GM19328 (cell line): ENCODE measurements at regions not wholly inside any gene's neighbourhood (a gene's known extent, or its start where the extent isn't known, plus 50 kb on each side); places are given as distances from the start of the nearest gene placed in this dataset.
"Not testable (repeated sequence)": the region's sequence is repeated elsewhere in the genome, so short reads cannot be mapped to it uniquely, and the experiment has no call there.

ENCODE experiments used
- ATAC-seq: cut with Tn5 transposase; IDR thresholded peaks from one replicate; pipeline ENCODE4 v1.9.1; 2021; ENCODE audit warnings: mild to moderate bottlenecking, moderate library complexity; ENCODE audit not compliant: unreplicated experiment

DNA sequence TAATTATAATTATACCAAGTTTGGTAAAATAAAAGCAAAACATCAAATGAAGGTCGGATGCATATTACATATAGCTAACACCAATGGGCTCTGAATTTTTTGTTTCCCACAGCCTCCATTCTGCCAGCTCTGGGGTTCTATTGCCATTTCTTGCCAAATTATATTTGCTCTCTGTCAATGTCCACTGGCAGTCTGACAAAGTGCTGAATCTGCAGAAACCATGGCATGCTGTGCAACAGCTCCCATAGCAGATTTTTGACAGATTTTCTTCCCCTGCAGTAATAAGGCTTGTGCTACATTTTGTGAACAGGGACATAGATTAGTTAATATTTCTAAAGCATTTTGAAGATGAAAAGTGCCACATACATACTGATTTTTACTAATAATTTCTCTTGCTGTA is 1102.1 kb downstream of the DIAPH3 start:
- ATAC-seq = no peak

DNA sequence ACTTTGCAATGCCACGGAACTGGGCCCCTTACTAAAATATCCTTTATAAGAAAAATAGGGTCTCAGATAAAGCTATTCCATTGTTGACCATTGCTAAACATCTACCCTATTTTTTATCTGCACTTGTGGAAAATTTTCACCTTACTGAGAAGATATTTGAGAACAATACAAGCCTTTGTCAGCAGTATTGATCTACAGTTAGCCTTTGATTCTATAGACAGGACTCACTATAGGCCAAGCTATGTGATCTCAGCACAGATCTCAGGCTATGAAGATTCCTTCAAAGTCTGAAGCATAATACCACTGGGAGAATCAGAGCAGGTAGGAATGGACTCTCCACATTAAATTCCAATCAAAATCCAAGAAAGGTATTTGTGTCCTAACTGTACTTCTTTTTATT is 1099.7 kb downstream of the DIAPH3 start:
- no peak for ATAC-seq

DNA sequence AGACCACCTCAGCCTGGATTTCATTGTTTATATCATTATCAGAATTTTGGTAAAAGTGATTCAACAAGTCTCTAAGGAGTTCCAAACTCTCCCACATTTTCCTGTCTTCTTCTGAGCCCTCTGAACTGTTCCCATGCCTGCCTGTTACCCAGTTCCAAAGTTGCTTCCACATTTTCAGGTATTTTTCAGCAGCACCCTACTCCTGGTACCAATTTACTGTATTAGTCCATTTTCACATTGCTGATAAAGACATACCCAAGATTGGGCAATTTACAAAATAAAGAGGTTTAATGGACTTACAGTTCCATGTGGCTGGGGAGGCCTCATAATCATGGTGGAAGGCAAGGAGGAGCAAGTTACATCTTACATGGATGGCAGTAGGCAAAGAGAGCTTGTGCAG is 1087.3 kb downstream of the DIAPH3 start:
- ATAC-seq = not testable (repeated sequence)

DNA sequence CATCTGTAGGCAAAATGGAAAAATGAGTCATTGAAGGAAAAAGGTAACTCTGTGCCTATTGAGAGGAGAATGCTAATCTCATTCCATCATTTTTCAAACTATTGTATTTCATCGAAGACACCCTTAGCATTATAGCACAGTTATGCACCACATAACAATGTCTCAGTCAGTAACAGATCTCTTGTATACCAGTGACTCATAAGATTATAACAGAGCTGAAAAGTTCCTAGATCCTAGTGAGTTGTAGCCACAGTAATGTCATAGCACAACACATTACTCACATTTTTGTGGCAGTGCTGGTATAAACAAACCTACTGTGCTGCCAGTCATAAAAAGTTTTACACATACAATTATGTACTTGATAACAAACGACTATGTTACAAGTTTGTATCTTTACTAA is 1077.6 kb downstream of the DIAPH3 start:
- no peak for ATAC-seq

DNA sequence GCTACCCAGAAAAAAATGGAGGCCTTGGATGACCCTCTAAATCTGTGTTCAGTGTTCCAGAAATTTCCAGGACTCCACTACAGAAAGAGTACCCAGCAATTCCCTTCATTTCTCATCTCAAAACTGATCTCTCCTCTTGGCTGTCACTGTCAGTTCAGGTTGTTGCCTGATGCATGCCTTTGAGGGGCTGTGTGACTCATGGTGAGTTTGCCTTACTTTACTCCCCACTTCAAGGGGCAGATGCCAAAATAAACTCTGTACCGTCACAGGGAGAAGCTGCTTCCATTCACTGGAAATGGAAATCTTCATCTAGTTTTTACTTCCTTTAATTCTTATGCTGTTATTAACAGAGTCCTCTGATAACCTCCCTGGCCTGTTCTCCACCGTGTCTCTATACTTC is 1075.0 kb downstream of the DIAPH3 start:
- no peak for ATAC-seq

DNA sequence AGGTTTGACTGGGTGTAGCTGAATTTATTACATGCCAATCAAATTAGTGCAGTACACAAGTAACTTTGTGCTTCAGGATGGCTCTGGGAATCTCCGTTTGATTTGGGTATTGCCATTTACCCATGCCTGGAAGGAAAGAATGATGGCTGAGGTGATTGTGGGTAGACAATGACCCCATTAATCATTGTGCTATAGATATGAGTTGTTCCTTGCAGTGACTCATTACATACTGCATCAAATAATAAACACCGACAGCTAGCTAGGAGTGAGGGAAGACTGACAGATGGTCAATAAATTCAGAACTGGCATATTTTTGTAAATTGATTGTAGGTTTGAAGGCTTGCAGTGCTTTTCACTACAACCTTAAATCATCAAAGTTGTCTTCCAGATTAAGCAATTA is 1069.5 kb downstream of the DIAPH3 start:
- ATAC-seq = no peak

DNA sequence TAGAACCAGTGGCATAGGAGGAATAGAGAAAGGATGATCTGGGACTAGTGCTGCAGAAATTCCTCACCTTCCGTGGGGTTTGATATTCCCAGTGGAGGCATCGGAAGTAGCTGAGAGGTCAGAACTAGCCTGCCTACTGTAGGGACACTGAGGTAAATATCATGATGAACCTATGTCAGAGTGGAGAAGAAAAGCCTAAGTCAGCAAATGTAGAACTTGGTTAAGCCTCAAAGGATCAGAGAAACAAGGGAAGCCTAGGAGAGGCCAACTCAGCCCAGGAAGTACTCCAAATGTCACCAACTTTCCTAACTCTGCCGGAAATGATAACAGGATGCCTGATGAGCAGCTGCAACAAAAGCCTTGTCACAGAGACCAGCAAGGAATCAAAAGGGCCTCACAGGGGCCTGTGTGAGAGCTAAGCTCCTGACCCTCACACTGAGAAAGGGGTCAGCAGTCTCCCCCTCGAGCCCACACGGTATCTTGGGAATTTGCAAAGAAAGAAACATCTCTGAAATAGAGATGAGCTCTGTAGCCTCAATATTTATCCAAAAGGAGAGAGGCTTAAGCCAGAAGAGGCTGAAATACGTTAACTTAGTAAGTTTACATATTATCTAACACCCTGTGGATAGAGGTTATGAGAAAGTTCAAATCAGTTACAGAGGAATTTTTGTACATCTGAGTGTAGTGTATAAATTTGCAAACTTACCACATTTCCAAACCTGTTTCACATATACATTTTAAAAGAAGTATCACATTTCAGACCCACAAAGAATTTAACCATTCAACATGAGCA is 1064.3 kb downstream of the DIAPH3 start:
- ATAC-seq = no peak

DNA sequence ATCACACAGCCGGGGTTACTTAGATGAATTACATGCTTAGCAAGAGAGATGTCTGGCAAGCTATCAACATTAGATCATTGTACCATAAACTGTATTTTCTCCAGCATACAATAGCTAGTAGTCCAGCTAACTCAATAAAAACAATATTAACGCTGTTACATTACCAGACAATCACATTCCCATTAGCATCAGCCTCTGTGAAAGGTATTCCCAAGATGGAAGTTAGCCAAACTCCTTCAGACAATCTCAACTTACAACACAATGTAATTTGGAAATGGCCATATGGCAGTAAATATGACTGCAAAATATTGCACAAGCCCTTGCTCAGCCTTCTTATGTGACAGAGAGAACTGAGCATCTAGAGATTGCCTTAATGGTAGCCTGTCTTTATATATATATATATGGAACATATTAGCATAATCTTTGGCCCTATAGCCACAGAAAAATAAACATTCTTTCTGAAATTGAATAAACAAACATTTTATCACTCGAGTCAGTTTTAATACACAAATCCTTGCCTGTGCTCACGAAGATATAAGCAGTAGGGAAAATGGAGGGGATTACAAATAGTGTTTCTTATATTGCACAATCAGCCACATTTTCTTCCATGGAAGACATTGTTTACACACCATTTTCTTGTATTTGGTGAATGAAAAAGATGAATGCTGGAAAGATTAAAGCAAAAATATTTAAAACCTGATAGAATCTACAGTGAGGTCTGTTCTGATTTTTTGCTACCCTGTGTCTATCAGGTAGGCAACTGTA is 1060.5 kb downstream of the DIAPH3 start:
- no peak for ATAC-seq

DNA sequence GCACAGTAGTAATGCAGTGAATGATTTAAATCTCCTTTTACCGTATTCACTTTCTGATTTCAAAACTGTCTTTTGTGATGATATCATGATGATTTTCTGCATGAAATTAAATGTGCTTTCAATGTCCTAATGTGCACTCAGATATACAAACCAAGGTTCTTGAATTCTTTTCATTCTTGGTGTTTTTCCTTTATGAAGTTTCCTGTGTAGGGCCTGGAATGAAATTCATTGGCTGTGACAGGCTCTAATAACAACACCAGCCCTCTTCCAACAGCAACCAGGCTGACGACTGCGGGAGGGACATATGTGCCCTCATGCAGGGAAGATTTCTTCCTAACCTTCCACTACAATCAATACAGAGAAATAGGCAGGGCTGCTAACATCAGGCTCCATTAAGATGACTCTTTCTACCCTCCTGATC is 1052.0 kb downstream of the DIAPH3 start:
- ATAC-seq = no peak

DNA sequence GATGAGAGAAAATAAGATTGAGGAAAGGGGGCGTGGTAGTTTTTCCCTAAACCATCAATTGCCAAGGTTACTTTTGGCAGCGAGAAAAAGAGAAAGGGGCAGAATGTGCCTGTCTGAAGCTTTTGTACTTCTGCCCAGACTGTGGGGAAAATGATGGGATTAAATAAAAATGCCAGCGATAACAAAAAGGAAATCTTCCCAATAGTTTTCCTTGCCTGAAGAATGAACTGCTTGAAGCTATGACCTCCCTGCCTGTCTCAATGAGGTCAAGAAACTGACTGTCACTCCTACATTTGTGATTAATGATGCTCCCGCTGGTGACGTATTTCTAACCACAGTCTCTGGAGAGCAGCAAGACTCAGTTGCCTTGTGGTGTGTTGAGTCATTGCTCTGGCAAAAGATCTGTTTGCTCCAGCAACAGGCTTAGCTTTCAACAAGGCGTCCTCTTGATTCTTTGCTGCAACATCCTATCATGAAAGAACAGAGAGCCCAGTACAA is 1051.5 kb downstream of the DIAPH3 start:
- no peak for ATAC-seq

DNA sequence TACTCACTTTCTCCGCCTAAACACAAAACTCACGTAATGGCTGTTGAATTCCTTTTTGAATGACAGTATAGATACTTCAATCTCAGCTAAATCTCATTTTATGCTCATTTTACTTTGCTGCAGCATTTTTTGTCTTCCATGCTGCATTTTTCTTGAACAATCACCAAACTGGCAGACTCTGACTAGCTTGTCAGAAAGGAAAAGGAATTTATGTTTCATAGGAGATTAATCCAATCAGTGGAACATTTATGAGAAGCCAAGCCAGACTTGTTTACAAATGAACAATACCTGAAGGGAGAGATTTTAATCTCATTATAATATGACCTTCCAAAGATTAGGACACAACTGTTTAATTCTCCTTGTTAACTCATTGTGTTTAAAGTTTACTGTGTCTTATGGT is 1044.3 kb downstream of the DIAPH3 start:
- no peak for ATAC-seq

DNA sequence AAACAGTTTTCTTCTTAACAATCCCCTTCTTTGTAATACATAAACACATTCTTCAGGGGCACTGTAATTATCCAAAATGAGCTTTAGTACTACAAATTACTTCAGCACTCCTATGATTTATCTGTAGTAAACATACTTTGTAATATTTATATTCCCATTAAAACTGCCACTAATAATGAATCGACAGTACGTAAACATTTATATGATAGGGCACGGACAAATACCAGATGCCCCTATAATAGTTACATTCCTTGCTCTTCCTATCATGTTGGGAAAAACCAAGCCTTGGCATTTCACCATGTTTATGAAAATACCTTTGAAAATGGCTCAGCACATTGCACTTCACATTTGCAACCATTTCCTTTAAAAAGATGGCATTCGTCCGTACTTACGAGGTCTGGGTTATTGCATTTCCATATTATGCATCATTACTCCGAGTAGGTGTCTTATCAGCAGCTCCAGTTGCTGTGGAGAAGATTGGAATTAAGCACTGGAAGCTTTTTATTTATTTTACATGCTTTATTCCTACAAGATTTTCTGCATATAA is 1043.4 kb downstream of the DIAPH3 start:
- ATAC-seq = no peak

DNA sequence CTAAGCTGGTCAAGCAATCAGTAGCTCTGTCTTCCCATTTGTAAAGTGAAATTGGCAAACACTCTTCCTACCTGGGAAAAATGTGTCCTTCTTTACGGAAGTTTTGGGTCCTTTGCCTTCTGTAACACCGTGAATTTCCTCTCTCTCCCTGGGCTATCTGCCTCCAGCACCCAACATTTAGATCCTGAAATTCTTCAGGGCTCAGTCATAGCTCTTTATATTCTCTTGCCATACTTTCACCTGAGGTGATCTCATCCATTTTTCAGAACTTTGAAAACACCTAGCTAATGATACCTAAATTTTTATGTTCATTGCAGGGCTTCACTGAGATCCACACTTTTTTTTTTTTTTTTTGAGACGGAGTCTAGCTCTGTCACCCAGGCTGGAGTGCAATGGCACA is 1042.2 kb downstream of the DIAPH3 start:
- no peak for ATAC-seq

DNA sequence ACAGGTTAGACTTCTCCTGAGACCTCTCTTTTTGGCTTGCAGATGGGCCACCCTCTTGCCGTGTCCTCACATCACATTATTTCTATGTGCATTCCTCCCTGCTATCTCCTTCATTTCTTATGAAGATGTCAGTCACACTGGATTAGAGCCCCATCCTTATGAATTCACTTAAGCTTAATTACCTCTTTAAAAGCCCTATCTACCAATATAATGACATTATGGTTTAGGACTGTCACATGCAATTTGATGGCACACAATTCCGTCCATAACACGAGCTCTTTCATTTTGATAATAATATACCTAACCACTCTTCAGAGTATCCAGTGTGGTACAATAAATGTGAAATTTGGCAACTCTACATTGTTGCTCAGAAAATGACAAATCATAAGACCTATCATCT is 1037.3 kb downstream of the DIAPH3 start:
- ATAC-seq = no peak

DNA sequence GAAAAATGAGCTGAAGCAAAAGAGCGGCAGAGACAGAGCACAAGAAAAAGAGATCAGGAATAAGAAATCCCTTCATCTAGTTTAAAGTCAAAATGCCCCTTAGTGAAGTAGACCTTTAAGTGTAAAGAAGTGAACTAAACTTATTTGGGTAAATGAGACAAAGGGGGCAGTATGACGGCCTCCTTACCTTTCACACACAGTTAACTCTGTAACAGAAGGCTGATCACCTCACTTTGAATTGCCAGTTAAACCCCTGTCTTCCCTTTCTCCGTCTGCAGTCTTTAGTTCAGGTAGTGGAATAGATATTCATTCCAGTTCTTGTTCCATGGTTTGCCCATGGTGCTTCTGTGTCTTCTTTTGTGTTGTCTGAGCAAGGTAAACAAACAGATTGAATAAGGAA is 1029.8 kb downstream of the DIAPH3 start:
- ATAC-seq = no peak

DNA sequence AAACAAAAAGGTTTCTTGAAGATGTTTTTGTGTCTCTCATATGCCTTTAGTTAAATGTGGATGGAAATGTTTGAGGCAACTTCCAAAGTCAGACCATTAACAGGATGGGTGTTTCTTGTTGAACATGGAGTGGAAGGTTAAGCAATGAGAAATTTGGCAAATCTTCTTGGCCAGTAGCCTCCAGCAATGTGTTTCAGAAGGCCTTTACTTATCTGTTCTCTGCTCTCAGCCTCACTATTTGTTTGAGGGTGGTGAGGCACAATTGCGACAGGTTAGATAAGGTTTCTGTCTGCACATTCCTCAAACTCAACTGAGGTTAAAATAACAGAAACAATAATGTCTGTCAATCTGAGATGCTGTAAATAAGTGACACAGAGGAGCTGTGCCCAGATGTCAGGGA is 1019.0 kb downstream of the DIAPH3 start:
- ATAC-seq = no peak

DNA sequence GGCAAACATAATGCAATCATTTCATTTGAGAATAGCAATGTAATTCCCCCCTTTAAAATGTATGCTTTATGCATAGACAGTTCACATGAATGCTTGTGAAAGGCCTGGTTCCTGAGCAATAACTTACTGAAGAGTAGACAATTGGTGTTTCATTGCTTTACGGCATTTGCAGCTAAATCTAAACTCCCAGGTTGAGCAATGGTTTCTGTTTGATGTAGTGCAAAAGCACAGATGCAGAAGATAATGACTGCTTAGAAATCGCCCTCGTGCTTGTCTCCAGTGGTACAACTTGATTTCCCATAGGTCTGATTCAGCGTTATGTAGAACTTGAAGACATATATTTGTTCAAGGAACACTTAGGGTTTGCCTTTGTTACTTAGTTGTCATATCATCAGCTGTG is 1018.3 kb downstream of the DIAPH3 start:
- no peak for ATAC-seq

DNA sequence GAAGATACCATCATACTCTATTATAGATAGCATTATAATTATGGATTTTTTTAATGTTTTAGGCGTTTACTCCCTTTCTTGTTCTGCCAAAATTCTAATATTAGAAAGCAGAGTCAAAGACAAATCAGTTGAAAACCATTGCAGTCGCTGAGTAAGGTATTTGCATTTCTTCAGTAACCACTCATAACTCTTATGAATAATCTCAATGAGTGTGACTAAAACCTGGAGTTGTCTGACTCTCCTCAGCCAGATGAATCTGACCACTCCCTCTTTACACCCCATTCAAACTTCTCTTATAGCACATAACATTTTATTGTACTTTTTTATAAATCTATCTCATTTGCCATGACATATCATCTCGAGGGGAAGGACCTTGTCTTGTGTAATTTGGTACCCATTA is 1006.5 kb downstream of the DIAPH3 start:
- no peak for ATAC-seq

DNA sequence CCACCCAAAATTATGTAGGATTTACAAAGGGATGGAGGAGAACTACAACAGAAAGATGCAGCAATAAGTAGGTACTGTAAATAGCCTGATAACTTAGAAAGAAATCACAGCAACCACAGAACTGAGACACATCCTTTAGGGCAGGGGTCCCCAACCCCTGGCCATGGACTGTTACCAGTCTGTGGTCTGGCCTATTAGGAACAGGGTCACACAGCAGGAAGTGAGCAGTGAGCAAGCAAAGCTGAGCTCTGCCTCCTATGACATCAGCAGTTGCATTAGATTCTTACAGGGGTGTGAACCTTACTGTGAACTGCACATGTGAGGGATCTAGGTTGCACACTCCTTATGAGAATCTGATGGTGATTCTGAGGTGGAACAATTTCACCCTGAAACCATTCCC is 997.6 kb downstream of the DIAPH3 start:
- ATAC-seq = no peak

DNA sequence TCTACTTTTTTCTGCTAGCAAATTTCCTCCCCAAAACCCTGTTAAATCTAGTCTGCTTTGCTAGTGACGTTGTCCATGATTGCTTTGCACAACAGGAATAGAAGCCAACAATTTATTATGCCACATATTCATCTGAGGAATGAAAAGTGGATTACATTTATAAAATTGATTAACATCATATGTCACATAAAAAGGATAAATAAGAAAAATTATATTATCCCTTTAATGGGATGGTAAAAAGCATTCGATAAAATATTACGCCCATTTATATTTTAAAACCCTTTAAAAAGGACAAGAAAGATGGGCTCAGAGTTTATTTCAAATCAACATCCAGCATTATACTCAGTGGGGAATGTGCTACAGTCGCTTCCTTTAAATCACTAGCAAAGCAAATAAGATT is 991.7 kb downstream of the DIAPH3 start:
- ATAC-seq = no peak

DNA sequence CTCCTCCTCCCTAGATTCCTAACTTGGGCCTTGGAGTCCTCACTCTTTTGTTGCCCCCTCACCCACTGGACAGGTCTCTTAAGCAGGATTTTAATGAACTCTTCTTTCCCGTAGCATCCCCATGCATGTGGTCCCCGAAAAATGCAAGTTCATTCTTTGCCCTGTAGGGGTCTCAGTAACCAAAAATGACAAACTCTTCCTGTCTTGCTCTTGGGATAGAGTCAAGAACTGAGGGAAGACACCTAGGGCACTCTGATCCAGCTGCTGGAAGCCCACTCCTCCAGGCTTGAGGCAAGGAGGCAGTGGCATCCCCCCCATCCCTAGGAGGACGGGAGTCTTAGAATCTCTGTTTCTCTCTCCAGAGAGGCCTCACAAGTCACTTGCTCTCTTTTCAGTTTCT is 987.0 kb downstream of the DIAPH3 start:
- no peak for ATAC-seq

DNA sequence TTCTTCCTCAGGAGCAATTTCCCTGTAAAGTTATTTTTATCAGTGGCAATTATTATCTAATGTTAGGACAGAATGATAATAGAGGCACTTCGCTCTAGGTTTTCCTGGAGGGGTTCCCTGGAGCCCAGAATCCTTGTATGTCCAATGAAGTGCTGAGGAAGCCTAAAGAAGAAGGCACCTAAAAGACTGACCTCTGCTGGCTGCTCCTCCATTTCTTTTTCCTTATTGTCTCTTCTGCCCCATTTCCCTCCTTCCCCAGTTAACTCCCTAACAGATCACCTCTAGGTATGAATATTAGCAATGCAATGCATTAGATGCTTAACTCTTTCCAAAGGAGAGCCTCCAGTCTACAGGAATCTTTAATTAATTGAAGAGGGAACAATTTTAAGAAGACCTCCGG is 985.4 kb downstream of the DIAPH3 start:
- no peak for ATAC-seq
